Anterior cingulate cortex (tissue), 58 donors: ENCODE measurements at regions not wholly inside any gene's neighbourhood (a gene's known extent, or its start where the extent isn't known, plus 50 kb on each side); places are given as distances from the start of the nearest gene placed in this dataset.
A peak's percentile ranks its signal among the peaks of the same experiment; 100 is the strongest.
"Not testable (repeated sequence)": the region's sequence is repeated elsewhere in the genome, so short reads cannot be mapped to it uniquely, and the experiment has no call there.

ENCODE experiments used
- DNase-seq, 58 donors: peaks; one replicate each; lab custom pipeline; 2025; lab: John Stamatoyannopoulos, UW

- DNase-seq: no peak
Observed at GRCh38 chr18:39359636-39360035, 1794.0 kb upstream of the CELF4 start.

DNA sequence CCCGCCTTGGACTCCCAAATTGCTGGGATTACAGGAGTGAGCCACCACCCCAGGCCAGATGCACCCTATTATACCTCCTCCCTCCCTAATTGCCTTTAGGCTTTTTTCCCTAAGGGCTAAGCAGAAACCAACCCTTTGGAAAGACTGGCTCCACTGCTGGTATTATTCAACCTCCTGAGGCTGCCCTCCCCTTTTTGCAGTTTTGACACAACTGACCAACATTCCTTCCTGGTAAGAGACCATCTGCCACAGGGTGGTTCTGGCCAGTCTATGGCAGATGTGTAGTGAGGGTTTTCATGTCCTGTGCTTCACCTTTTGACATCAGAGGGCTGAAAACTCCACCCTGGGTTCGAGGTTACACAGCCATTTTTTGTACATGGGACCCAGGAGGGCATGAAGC lies 1785.3 kb upstream of the CELF4 start:
- DNase-seq: no peak

- no peak for DNase-seq
Observed at GRCh38 chr18:39349801-39350200, 1784.2 kb upstream of the CELF4 start.

DNA sequence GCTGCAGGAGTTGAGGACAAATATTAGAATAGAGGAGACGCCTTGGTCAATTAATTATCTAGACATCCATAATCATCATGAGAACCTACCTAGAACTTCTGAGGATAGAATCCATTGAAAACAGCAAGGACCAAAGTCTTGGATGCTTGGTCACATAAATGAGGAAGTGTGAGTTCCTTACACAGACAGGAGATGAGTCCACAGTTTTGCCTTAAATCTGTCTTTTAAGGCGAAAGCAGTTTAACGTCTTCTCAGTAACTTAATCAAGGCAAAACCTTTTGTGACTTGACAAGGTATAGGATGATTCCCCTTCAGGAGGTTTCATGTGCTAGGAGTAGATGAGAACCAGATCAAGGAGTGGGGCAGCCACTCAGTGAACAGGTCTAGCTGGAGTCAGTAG lies 1783.2 kb upstream of the CELF4 start:
- peak in 1 of 58 donors; percentile 4 for DNase-seq

GRCh38 chr18:39347701-39348100 lies 1782.1 kb upstream of the CELF4 start:
- DNase-seq: no peak

DNA sequence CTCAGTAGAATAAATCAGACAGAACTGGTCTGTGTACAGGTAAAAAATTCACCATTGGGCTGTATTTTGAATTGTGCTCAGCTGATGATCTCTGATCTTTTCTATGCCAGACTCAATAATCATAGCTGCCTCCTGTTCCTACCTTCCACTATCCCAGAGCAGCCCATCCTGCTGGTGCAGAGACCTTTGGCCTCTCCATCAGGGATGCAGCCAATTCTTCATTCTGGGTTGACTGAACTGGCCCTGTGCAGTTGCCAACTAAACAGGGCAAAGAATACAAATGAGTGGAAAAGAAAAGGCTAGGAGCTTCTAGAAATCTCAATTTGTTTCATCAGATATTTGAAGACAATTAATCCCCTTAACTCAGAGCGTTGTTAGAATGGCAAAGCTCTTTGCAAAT lies 1781.3 kb upstream of the CELF4 start:
- no peak for DNase-seq

DNA sequence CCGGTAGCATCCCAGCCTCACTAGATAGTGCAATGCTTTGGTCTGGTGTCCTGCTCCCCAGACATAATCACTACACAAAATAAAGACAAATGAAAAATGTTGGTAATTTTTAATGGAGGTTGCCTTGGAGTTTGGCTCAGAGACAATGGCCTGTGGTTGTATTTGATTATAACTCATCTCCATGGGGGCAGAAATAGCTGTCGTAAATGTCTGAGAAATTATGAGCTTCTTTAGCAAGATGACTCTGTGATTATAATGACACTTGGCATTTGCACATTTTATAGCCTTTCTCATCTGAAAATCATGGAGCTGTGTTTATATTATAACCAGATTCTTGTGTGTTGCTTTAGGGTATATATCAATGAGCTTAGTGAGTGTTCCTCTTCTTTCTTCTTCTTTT lies 1779.7 kb upstream of the CELF4 start:
- no peak for DNase-seq

DNA sequence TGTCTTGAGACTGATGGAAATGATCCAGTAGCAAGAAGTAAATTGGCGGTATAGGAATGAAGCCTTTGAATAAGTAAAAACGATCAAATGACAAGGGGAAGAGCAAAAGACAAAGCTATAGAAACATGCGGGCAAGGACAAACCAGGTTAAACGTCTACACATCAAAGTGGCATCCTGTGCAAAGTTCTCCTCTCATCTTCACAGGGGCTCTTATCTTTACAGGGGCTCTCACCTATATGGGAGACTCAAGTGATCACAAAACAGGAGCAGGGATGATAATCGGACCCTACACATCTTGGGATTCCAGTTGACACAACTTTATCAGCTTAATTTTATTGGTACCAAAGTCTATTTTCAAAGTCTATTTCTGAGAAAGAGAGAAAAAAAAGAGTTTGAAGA lies 1778.9 kb upstream of the CELF4 start:
- DNase-seq: no peak

- no peak for DNase-seq
Observed at GRCh38 chr18:39341129-39341528, 1775.5 kb upstream of the CELF4 start.

DNA sequence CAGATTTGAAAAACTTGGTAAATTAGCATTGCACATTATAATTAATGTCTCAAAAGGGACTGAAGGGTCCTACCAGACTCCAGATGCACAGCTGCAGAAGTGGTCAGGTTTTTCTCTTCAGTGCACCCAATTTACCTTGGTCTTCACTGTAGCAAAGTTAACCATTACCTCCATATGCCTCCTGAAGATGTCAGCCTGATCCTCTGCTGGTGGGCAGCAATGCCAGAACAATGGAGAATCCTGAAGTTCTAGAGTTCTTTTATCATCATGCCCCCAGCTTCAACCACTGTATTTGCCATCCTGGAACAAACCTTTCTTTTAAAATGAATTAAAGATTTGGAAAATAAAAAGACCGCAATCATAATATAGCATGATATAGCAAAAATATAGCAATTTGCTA lies 1774.8 kb upstream of the CELF4 start:
- DNase-seq: no peak

DNA sequence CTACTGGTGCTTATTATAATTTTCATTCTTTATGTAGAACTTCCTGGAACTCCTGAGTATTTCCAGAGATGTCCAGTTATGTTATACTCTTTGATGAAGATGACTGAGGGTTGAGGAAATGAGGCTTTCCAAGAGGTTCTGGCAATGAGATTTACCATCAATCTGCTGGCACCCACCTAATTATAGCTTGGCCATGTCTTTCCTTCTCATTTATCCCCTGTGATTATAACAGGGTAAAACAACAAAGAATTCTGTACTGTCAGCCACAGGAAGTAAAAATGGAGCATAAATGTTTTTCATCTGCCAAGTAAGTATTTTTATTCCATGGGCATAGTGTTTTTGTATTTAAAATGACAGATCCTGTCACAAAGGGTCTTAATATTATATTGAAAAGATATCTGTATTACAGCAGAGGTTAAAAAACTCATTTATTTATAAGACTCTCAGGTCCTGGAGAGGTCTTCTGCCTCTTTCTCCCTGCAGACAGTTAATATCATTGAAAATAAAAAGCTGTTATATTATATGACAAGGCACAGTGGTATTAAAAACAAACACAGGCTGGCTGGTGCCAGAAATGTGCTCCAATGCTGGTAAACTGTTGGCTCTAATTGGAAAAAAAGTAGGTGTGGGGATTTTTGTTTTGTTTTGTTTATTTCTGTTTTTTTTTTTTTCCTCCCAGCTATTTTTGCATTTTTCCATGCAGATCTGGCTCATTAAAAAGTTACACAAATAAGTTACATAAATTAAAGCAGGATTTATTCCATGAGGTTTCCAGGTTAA lies 1764.1 kb upstream of the CELF4 start:
- no peak for DNase-seq

DNA sequence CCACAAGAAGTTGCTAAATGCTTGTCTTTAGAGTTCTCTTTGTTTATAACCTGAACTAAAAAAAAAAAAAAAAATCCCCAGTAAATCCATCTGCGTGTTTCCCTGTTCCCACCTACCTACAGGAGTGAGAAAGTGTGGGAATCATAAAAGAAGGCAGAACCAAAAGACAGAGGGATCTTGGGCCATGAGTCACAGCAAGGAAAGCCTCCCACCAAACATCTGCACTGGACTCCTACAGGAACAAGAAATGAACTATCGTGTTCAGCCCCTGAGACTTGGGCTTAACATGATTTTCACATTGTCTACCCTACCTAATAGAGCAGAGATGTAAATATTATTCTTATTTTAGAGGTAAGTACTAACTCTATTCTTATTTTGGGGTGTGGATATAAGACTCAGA lies 1761.2 kb upstream of the CELF4 start:
- peak in 7 of 58 donors; percentile 1 to 22 (median 15) for DNase-seq

GRCh38 chr18:39325973-39326372 lies 1760.4 kb upstream of the CELF4 start:
- DNase-seq: no peak

GRCh38 chr18:39319141-39319540 lies 1753.5 kb upstream of the CELF4 start:
- DNase-seq: no peak

DNA sequence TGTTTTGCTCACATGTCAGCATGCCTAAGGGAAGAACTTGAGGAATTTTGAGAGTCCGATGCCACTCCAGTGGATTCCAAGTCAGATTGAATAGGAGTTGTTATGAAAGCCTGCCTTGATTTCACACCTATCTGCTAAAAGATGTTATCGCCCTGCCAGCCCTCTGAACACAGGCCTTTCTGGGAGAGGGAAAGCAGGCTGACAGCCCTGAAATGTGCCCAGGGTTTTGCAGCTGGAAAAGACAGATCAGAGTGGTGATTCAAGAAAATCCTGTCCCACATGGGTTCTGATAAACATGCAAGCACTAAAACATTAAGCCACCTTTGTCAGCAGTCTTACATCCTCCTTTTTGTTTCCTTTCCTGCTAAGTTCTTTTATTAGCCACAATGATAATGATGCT lies 1752.9 kb upstream of the CELF4 start:
- DNase-seq: peak in 1 of 58 donors; percentile 6

DNA sequence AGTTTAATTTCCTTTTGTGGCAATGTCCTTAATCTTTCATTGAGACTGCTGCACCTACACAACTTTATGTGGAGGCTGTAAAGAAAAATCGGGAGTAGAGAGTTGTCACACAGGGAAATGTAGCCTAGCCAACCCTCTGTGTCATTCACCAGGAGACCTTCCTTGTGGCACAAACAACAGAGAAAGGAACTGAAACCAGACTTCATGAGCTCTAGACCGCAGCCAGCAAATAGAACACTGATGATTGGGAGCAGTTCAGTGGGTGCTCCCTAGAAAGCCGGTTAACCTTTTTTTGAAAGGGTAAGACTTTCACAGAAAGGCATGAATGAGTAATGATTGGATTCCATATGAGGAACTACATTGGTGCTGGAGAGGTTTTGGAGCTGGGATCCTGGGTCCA lies 1752.4 kb upstream of the CELF4 start:
- DNase-seq: peak in 5 of 58 donors; percentile 2 to 30 (median 5)

- DNase-seq: no peak
Observed at GRCh38 chr18:39314595-39314994, 1749.0 kb upstream of the CELF4 start.

- DNase-seq: no peak
Observed at GRCh38 chr18:39313992-39314391, 1748.4 kb upstream of the CELF4 start.

DNA sequence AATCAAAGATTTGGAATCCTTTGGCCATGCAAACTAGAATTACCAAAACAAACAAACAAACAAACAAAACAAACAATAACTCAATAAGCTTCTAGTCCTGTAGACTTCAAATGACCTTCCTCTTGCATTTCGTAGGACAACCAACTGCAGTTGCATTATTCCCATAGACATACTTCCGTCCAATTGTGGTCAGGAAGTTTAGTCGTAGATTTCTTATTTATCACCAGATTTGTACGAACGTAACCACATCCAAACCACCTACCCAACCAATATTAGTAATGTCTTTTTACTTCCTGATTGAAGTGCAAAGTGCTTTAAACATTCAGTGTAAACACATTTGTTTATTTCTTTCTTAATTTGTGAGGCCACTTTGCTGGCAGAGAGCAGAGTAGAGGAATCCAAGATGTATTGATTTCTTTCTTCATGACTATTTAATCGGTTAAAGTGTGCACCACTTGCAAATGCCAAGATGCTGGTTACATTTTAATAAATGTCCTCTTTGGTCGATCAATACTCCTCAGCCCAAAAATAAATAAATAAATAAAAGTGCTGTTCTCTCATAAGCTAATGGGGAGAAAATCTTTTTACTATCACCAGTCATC lies 1745.6 kb upstream of the CELF4 start:
- no peak for DNase-seq

DNA sequence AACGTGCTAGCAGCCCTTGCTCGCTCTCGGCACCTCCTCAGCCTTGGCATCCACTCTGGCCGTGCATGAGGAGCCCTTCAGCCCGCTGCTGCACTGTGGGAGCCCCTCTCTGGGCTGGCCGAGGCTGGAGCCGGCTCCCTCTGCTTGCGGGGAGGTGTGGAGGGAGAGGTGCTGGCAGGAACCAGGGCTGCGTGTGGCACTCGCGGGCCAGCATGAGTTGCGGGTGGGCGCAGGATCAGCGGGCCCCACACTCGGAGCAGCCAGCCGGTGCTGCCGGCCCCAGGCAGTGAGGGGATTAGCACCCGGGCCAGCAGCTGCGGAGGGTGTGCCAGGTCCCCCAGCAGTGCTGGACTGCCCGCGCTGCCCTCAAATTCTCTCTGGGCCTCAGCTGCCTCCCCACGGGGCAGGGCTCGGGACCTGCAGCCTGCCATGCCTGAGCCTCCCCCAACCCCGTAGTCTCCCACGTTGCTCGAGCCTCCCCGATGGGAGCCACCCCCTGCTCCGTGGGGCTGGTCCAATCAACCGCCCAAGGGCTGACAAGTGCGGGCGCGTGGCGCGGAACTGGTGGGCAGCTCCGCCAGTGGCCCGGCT lies 1743.4 kb upstream of the CELF4 start:
- DNase-seq: not testable (repeated sequence)

DNA sequence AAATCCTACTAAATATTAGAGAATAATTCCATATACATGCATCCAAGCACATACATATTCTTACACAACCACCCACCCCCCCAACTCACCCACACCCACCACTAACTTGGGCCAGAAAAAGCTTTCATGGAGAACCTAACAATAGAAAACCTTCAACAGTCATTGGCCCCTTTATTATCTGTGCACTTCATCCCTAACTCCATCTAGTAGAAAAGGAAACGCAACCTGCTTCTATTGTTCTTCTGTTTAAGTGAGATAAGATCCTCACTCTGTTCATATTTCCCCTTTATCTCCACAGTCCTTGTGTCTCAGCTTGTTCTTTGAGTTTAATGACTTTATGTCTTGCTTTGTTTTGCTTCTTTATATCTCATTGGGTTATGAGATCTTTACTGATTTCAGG lies 1740.2 kb upstream of the CELF4 start:
- no peak for DNase-seq

DNA sequence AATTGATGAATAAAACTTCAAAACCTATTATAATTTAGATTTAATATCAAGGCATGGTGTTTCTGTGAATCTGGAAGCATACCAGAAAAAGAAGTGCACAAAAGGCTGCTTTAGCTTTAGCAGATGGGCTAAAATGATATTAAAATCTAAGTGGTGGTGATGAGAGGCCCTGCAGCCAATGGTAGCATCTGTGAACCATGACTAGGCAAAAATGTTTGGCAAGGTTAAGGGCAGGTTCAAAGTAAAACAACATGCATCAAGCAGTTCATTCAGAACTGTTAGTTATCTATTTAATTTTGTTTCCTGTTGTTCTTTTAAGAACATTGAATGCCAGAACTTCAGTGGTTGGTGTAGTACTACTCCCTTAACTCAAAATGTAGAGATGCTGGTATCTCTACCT lies 1736.9 kb upstream of the CELF4 start:
- DNase-seq: no peak
